Tibial nerve (tissue), 3 donors: ENCODE measurements at regions not wholly inside any gene's neighbourhood (a gene's known extent, or its start where the extent isn't known, plus 50 kb on each side); places are given as distances from the start of the nearest gene placed in this dataset.

Experiments used
- POLR2A ChIP-seq, 2 donors: fragments of 450-650 bp; IDR thresholded peaks; one replicate each; pipeline ENCODE4 v1.6.1; 2017; ENCODE audit warnings: antibody characterized with exemption in 2 of 2, mild to moderate bottlenecking in 2 of 2, moderate library complexity in 2 of 2
- TF ChIP-seq, protein P1 (sequence below), 5 experiments: fragments of 200-600 bp in 3 of 5; fragments of 450-650 bp in 2 of 5; sonication (generic) in 3 of 5; IDR thresholded peaks; one replicate each; pipeline ENCODE4 v1.5.1; 2016 to 2019; ENCODE audit warnings: antibody characterized with exemption in 5 of 5, mild to moderate bottlenecking in 3 of 5, moderate library complexity in 2 of 5

DNA sequence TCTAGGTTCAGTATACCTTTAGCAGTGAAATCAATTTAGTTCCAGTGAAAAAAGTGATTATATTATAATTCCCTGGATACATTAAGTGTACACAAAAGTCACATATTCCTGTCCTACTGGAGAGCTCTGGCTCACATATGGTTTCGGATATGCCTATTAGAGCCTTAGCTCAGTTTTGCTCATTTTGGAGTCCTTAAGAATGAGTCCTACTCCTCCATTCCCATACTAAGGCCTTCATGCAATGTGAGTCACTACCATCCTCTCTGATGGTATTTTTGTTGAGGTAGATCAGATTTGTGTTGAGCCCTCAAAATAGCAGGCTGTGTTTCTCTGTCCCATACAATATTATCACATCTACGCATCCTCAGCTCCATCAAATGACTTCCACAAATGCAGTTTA, 294.2 kb upstream of the COL8A1 start:
- TF ChIP-seq, protein P1, sequence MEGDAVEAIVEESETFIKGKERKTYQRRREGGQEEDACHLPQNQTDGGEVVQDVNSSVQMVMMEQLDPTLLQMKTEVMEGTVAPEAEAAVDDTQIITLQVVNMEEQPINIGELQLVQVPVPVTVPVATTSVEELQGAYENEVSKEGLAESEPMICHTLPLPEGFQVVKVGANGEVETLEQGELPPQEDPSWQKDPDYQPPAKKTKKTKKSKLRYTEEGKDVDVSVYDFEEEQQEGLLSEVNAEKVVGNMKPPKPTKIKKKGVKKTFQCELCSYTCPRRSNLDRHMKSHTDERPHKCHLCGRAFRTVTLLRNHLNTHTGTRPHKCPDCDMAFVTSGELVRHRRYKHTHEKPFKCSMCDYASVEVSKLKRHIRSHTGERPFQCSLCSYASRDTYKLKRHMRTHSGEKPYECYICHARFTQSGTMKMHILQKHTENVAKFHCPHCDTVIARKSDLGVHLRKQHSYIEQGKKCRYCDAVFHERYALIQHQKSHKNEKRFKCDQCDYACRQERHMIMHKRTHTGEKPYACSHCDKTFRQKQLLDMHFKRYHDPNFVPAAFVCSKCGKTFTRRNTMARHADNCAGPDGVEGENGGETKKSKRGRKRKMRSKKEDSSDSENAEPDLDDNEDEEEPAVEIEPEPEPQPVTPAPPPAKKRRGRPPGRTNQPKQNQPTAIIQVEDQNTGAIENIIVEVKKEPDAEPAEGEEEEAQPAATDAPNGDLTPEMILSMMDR (IDR thresholded peaks at IDR 0.05) = no peak
- TF ChIP-seq POLR2A (IDR thresholded peaks at IDR 0.05) = no peak
